Posterior vena cava (tissue), 2 donors: ENCODE measurements at regions not wholly inside any gene's neighbourhood (a gene's known extent, or its start where the extent isn't known, plus 50 kb on each side); places are given as distances from the start of the nearest gene placed in this dataset.

Experiments used
- DNase-seq: peaks from one replicate; pipeline ENCODE4 v3.0.0-alpha.2; 2020; ENCODE audit warnings: low spot score
- intact Hi-C, 2 donors: fragments of 100-400 bp; cut with DNase I; formaldehyde crosslinking; loops; one replicate each; pipeline versions ENCODE4 v1.14.1 to v1.14.2; 2022 to 2023
- donor health status: DM: yes; HTN: yes; CAD: no.
- donor health status: DM: yes; HTN: yes; CAD: no.

DNA sequence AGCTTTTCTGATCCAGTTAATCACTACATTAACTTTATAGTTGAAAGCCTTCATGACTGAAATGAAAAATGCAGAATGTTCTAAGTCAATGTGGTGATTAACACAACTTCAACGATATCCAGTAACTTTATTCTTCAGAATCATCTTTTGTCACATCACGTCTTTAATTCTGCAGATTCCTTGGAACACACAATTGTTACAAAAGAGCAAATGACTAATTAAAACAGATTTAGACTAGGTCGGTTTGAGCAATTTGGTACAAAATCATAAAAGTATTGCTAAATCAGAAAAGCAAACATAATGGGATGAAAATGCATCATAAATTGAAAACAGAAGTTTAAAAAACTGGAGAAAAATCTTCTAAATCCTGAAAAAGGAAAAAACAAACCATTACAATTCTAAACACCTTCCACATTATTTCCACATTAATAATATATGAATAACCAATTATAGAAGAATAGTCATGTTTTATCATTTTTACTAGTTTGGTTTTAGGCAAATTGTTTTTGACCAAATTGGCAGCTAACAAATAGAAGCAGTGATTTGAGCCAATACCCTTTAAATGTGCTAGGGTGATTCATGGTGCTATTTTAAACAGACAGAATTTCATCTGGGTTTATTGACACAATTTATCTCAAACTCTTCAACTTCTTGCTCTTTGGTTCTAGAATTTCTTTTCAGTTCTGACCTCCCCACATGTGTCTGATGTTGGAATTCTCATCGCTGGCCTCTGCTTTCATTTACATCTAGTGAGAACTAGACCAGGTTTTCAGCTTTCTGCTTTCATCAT is 468.1 kb upstream of the PTBP2 start:
- intact Hi-C loops: no loop called here
- DNase-seq: no peak

DNA sequence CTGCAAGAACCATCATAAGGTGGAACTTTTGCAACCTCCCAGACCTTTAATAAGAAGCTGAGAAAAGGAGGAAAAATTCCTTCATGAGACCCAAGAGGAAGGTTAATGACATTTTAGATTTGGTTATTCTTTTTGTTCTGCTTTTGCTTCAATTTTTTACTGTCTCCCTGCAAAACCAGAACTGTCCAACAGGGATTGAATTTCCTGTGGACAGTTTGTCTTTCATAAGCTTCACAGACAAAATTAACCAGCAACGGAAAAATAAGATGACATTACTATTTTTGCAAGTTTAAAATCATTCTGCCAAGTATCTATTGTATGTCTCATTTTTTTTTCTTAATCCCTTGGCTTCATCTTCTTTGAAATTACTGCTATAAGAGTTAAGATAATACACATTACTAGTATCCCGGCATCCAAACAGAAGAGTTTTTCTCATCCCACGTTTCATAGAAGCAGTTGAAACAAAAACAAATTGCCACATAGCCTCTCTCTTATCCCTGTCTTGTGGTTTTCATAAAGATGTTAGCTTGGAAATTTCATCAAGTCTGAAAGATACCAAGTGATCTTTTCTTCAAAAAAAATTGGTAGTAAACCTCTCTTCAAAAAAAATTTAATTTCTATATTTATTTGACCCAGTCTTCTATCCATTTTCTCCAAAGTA is 465.3 kb upstream of the PTBP2 start:
- intact Hi-C loops: no loop called here
- no peak for DNase-seq

DNA sequence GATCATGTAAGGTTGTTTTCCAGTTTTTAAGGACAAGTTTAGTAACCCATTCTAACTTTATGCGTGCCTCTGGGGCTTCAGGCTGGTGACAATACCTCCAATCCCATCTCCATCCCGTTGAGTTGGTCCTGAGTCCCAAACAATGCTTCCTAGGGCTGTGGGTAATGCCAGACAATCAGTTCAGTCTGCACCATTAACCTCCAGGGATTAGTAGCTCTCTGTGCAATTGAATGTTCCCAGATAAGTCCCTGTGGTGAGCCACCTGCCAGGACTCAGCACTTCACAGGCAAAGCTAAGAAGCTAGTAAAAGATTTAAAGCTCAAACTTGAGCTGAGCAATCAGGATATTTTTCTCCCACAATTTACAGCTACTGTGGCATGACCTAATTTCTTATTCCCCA is 462.2 kb upstream of the PTBP2 start:
- intact Hi-C loops: no loop called here
- DNase-seq: no peak

DNA sequence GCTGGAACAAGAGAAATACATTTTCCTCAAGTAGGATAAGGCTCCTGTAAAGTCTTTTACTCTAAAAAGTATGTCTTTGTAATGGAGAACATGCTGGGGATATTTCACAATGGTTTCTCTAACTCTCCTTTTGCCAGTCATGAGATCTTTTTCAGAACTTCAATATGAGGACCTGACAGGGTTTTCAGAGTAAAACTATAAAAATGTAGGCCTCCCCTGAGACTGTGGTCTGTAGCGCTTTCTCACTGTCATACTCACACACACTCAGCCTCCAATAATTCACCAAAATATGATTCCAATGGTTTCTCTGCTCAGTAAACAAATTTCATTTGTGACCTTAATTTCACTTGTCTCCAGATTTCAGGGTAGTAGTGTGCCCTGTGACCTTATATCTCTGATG is 440.1 kb upstream of the PTBP2 start:
- intact Hi-C loops: no loop called here
- no peak for DNase-seq

DNA sequence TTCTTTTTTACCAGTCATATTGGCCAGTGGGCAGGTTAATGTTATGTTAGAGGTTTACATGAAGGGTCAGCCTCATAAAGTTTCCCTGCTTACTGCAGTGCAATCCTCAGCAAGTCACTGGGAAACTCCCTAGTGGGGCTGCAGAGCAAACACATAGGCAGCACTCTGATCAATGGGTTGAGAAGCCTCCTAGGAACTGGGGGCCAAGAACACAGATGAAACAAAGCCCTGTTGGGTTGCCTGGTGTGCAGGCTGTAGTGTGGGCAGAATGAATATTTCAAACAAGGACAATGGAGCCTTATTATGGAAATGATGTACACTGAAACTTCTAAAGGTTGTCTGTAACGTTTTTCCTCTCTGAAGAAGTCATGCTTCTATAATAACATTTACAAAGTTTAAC is 431.6 kb upstream of the PTBP2 start:
- intact Hi-C loops: no loop called here
- no peak for DNase-seq

DNA sequence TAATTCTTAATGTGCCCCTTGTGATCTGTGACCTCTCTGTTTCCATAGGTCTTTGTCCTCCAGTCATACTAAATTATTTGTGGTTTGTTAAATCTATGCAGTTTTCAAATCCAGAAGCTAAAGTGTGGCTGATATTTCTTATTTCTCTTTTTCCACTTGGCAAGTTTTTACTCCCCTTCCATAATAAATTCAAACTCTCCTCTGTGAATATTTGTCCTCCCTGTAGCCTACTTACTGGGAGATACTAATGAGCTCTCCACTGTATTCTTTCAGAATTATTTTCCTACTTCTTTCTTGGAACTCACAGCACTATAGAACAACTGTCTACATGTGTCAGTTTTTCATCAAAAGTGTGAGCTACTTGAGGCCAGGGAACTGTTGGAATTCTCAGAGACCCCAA is 430.8 kb upstream of the PTBP2 start:
- intact Hi-C loops: no loop called here

DNA sequence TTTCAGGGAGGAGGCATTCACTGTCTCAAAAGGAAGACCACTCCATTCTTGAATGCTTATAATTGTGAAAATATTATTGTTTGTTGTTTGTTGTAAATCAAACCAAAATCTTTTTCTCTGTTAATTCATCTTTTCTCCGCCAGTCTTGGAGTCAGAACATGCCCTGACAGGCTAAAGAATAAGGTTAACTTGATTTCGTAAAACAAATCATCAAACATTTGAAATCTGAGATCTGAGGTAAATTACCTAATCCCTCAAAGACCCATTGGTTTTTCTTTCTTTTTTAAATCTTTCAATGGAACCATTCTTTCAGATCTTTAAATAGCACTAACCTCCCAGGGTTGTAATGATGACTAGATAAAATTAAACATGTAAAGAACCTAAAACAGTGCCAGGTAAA is 430.1 kb upstream of the PTBP2 start:
- no peak for DNase-seq
- intact Hi-C loops: no loop called here

More for the DNA sequence above, 430.8 kb upstream of the PTBP2 start:
- DNase-seq: no peak

DNA sequence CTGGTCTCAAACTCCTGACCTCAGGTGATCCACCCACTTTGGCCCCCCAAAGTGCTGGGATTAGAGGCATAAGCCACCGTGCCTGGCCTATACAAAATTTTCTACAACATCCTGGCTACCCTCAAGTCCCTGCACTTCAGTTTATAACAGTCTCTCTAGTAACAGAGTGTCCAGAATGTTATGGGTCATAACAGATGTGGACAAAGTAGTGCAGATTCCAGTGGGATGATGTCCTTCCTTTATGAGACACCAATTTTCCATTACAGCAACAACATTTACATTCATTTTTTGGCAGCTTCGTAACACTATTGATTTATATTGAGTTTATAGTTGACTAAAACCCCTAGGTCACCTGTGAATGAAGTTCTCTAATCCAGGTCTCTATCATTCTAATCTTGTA is 429.4 kb upstream of the PTBP2 start:
- intact Hi-C loops: no loop called here
- DNase-seq: no peak

DNA sequence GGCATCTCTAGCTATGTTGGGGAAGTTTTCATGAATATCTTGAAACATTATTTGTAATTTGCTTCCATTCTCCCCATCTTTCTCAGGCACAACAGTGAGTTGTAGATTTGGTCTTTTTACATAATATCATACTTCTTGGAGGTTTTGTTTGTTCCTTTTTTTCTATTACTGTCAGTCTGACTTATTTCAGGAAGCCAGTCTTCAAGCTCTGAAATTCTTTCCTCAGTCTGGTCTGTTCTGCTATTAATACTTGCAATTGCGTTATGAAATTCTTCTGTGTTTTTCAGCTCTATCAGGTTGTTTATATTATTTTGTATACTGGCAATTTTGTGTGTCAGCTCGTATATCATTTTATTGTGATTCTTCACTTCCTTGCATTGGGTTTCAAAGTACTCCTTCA is 424.6 kb upstream of the PTBP2 start:
- no peak for DNase-seq
- intact Hi-C loops: no loop called here

DNA sequence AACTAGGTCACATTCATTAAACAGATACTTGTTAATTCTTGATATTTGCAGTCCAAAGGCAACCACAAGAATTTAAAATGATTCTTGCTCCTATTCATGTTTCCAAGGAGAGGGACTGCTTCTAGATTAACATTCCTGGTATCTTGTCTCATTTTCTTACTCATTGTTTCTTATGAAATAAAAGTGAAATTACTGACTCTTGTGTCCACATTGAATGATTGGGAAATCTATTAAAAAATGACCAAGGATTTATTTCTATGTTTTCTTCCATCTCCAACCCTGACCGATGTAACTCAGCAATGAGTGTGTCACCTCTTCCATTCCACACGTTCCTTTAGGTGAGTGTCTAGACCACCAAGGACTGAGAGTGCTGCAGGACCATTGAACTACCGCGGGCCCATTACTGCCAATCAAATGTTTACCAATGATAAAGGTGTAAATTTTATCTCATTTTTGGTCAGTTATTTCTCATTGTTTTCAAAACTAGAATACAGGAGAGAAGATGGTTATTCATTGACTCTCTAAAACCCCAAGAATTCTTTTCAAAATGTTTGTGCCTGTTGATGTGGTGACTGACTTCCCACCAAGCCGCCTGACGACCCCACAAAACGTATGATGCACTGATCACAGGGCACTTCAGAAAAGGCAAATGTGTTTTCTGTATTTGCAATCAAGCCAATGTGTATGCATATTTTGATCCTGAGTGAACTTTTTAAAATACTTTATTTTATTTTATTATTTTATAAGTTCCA is 414.6 kb upstream of the PTBP2 start:
- no peak for DNase-seq
- intact Hi-C loops: no loop called here

DNA sequence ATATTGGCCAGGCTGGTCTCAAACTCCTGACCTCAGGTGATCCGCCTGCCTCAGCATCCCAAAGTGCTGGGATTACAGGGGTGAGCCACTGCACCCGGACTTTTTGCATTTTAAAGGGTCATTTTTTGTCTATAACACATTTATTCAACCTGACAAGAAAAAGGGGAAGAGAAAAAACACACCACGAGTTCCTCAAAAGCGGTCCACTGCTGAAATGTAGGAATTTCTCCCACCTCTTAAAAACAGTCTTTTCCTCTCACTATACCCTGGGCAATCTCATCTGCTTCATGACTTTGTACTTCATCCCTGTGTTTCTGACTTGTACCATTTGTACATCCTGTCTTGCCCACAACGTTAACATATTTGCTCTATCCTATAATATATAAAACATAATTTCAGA is 413.3 kb upstream of the PTBP2 start:
- intact Hi-C loops: no loop called here
- no peak for DNase-seq

DNA sequence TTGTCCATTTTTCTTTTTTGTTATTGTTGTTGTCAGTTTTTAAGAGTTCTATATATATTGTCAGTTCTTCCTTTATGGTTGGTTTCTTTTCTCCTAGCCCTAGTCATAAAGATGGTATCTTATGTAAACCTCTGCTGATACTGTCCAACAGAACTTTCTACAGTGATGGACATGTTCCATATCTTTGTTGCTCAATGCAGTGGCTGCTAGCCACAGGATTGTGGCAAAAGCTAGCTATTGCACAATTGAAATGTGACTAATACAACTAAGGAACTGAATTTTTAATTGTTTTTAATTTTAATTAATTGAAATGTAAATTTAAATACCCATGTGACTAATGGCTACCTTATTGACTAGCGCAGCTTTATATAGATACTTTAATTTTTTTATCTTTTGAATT is 411.8 kb upstream of the PTBP2 start:
- intact Hi-C loops: no loop called here
- no peak for DNase-seq

DNA sequence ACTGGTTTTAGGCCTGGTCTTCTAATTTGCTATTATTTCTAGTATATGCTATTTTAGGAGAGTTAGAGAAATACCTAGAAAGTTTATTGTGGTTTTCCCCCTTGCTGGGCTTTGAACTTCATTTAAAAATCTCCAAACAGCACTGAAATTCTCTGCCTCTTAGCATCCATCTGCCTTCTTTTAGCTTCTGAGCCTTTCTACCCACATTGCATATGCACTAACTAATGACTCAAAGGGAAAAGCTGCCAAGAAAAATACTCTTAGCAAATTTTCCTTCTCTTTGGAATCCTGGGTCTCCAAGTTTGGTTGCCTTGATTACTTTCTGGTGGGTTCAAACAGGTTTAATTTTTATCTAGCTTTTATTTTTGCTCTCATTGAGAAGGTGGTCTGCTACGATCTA is 408.4 kb upstream of the PTBP2 start:
- no peak for DNase-seq
- intact Hi-C loops: no loop called here

DNA sequence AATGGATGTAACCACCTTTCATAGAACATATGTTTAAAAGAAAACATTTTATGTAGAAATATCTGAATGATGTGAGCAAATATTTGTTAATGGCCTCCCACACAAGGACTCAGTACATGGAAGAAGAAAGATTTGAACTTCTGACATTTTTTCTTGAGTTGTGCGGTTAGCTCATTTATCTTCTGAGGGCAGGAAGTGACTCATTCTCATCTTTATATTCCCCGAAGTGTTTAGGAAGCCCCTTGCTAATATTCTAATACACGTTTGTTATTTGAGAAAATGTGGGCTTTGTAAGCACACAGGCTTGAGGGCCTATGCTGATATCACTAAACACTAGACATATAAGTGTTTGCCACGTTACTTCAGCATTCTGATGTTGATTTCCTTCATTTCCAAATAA is 392.5 kb upstream of the PTBP2 start:
- DNase-seq: no peak
- intact Hi-C loops: no loop called here

DNA sequence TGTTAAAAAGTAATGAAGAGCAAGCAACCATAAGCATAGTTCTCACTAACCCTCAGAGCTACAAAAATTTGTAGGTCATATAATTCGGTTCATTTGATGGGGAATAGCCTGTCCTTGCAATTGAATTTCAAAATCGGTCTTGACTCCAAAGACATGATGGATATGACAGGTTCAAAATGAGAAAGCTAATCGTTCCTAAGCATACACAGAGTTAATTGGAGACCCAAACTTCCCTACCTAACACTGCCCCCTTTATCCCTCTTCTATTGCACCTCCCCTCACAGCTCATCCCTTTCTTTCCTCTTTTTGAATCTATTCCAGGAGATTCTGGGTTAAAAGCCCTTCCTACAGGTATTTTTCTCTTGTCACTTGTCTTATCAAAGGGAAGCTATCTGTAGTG is 390.0 kb upstream of the PTBP2 start:
- DNase-seq: no peak
- intact Hi-C loops: no loop called here

DNA sequence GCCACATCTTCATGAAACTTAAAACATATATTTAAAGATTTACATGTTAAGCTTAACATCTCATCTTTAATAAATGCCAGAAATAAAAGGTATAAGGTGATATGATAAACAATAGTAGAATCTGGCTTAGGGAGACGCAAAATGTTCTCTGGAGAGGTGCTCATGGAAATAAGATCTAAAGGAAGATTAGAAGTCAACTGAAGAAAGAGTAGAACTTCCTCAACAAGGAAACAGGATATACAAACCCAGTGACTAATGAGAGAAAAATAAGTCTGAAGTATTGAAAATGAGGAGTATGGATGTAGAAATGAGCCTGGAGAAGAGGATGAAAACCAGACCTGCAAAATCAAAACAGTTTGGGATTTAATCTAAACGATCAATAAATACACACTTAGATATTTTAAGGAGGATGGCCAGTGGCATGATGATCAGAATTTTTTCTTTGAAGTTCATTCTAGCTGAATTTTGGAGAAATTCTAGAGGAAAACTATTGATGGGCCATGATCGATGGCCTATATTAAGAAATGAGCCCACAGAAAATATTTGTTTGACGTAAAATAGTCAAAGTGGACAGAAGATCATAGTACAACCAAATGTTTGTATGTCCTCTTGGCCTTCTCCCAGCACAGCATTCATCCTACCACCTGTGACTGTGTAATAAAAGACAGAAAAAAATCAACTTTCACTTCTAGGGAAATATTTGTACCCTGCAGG is 387.9 kb upstream of the PTBP2 start:
- intact Hi-C loops: no loop called here
- DNase-seq: no peak

DNA sequence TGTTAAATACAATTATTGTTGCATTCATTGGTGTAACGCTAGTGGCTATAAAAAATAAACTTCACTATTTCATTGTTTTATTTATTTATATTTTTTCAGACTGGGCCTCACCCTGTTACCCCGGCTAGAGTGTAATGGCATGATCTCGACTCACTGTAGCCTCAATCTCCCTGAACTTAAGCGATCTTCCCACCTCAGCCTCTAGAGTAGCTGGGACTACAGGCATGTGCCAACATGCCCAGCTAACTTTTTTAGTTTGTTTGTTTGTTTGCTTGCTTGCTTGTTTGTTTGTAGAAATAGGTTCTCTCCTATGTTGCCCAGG is 387.4 kb upstream of the PTBP2 start:
- intact Hi-C loops: no loop called here
- DNase-seq: no peak

DNA sequence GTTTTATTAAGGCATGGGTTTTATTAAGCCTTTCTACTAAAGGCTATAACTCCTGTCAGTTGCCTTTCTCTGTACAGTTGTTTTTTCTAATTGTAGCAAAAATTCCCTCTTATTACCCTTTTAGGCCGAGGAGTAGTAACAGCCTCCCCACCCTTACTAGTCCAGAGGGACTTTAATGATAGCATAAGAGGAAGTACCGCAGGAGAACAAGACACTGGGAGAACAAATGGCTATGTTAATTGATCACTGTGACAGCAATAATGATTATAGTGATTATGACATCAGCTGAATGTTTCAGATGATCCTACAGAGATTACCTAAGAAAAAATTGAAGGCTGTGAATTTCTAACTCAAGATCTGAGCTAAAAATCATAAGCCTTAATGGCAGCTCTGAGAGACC is 383.0 kb upstream of the PTBP2 start:
- intact Hi-C loops: no loop called here
- DNase-seq: no peak

DNA sequence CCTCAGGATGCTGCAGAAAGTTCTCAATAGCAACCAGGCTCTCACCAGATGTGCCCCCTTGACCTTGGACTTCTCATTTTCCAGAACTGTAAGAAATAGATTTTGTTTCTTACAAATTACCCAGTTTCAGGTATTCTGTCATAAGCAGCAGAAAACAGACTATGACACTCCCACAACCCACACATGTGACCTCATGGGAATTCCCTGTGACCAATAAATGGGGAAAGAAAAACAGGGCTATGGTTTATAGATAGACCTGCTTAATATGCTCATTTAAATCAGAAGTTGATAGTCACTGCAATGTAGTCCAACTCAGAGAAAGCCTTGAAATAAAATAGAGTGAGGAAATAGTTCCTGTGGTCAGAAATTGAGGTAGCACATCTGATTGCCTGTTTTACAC is 380.9 kb upstream of the PTBP2 start:
- intact Hi-C loops: no loop called here
- DNase-seq: no peak

DNA sequence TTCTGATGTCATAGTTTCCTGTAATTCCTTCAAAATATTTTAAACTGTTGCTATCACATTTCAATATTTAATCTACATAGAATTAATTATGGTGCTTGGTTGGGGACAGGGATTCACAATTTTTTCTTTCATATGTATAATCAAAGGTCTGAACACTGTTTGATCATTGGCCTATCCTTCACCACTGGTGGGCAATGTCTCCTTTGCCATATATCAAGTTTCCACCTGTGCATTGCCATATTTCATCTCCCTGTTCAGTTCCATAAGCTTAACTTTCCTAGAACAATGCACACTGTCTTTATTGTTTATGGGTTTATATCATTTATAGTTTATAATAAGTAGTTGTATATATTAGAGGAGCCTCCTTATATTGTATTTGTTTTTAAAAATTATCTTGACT is 374.9 kb upstream of the PTBP2 start:
- intact Hi-C loops: no loop called here
- DNase-seq: no peak
